ENCODE measurements at regions not wholly inside any gene's neighbourhood (a gene's known extent, or its start where the extent isn't known, plus 50 kb on each side); places are given as distances from the start of the nearest gene placed in this dataset.
"Not testable (repeated sequence)": the region's sequence is repeated elsewhere in the genome, so short reads cannot be mapped to it uniquely, and the experiment has no call there.

- no peak for DNase-seq
These were observed 492.5 kb upstream of the SOX9 start for GRCh38 chr17:71628306-71628705.

DNA sequence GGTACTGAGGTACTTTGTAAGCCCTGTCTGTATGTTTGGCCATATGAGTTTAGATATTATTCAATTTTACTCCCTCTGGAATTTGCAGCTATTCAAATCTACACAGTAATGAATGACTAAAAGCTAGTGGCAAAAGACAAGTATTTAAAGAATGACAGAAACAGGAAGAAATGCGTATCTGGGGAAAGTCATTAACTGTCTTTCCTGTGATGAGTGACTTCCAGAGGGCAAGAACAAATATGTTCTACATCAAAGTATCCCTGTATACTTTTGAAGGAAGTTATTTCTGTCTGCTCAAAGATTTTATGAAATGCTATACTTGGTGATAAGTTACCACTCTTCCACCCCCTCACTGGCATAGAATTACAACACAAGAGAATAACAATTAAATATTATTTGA, 489.3 kb upstream of the SOX9 start:
- DNase-seq: no peak

DNA sequence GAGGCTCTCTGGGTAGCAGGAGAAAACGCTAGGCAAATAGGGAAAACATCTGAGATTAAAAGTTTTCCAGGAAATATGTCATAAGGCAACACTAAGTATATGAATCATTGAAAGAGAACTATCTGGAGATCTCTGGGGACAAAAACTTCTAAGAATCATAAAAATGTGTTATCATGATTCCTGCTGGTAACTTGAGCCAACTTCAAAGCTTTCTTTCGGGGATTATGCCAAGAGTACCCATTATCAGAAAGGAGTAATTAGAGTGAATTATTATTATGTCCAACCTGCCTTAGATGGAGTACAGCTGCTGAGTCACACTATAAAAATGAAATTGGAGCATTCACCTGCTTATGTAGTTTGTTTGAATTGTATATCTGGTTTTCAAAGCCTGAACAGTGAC, 488.5 kb upstream of the SOX9 start:
- no peak for DNase-seq

GRCh38 chr17:71633391-71633849, 487.4 kb upstream of the SOX9 start:
- DNase-seq: no peak

DNA sequence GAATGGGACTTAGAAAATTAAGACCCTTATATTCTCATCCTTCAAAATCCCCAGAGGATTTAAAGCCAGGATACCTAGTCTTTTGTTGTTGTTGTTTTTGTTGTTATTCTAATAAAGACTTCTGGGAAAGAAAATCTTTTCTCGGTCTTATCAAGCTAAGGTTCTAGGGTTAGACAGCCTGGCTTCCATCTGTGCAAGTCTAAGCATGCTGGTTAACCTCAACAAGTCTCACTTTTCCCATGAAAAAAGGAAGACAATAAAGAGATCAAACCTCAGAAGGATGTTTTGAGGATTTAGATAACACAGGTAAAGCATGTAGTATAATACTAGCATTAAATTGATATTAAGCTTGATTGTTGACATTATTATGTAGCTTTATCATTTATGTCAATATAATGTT, 486.4 kb upstream of the SOX9 start:
- no peak for DNase-seq

- no peak for DNase-seq
These were observed 485.6 kb upstream of the SOX9 start for GRCh38 chr17:71635187-71635586.

DNA sequence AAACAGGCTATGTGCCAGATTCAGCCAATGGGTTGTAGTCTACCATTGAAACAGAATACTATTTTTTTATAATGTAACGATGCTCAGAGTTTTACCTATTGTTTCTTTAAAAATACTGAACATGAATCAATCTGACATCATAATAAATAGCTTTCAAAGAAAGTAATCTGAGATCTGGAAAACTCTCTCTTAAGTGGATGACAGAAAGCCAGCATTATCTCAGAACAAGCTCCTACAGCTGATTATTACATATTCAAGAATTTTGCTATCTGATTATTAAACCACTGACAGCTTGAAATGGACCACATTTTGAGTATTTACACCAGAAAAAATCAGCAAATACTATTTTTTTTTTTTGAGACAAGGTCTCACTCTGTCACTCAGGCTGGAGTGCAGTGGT, 484.2 kb upstream of the SOX9 start:
- no peak for DNase-seq

DNA sequence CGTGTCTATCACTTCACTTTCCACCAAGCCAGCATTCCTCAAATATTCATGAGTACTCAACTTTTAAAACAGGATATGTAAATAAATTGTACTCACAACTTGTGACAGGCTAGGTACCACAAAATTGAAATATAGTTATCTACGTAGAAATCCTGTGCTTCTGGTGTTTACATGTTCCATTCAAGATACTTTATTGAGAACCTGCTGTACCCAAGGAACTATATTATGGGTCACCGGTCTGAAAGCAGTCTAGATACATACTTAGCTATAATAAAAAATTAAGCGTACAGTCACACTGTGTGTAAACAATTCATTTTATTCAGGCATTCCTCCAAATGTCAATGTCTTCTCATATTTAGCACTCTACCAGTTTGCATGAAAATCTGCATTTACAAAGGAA, 482.2 kb upstream of the SOX9 start:
- DNase-seq: no peak

DNA sequence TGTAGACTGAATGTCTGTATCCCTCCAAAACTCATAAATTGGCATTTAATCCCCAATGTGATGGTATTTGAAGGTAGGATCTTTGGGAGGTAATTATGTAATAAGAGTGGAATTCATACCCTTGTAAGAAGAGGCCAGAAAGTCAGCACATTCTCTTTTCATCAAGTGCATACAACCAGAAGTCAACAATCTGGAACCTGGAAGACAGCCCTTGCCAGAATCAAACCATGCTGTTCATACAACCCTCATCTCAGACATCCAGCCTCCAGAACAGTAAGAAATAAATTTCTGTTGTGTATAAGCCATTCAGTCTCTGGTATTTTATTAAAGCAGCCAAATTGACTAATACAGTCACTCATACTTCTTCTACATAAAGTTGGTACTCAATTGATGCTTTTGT, 481.0 kb upstream of the SOX9 start:
- no peak for DNase-seq

- not testable (repeated sequence) for DNase-seq
These were observed 473.9 kb upstream of the SOX9 start for GRCh38 chr17:71646890-71647289.

DNA sequence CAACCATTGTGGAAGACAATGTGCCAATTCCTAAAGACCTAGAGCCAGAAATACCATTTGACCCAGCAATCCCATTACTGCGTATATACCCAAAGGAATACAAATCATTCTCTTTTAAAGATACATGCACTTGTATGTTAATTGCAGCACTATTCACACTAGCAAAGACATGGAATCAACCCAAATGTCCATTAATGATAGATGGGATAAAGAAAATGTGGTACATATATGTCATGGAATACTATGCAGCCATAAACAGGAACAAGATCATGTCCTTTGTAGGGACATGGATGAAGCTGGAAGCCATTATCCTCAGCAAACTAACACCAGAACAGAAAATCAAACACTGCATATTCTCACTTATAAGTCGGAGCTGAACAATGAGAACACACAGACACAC, 472.5 kb upstream of the SOX9 start:
- not testable (repeated sequence) for DNase-seq

DNA sequence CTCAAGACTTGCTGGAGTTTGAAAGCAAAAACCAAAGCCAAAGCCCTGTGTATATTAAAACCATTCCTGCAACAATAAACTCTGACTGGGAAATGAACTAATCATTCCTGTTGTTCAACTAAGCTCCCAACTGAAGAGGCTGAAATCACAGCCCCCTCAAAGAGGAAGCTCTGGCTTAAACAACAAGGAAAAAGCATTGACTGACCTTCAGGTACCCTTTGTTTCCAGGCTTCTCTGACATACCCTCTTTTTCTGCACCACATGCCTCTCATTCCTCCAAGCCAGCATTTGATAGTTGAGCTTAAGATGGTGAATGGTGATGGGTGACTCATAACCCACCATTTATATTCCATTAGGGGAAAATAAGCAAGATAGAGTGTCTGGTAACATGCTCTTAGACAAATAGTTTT, 470.9 kb upstream of the SOX9 start:
- no peak for DNase-seq

DNA sequence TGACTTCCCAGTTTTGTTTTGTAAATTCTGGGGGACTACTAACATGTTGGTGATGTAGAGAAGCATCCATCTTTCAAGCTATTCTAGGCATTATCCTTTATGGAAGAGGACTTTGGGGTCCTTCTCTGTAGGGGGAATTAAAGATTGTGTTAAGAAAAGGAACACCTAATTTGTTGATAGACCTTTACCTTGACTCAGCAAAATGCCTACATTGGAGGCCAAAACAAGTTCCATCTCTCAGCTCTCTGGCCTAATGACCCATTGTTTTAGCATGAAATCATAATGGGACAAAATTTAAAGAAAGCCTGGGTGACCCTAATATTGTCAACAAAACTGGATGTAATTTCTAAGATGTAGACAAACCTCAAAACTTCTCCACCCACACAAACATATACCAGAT, 465.3 kb upstream of the SOX9 start:
- DNase-seq: no peak

- DNase-seq: no peak
These were observed 463.6 kb upstream of the SOX9 start for GRCh38 chr17:71656964-71657858.

DNA sequence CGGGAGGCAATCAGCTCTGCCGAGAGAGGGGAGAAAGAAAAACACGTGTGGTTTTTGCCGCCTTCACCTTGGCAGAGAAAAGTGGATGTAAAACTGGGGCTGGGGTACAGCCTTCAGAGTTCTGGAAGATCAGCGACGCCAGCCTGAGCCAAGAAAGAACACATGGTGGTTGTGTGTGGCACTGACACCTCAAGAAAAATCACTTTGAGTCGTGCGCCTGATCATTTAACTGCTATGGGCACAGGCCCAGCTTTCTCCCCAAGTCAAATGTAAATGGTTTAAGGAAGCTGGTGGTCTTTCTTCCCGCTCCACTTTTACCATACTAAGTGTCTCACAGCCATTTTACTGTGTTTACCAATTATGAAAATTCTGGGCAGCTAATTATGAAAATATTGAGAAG, 461.8 kb upstream of the SOX9 start:
- no peak for DNase-seq

DNA sequence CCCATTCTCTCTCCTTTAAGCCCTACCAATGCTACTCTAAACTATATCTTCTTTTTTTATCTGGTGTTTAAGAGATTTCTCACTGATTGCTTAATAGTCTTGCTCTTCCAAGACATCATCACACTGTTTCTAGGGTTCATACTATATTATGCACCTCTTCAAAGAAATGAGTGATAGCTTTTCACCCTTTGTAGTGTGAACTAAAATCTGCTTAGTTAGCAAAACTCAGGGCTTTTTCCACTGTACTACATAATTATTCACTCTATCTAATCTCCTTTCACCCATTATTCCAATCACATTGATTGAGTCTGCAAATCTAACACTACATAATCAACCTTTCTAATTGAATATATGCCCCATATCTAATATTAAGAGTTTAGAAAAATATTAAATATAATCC, 456.0 kb upstream of the SOX9 start:
- no peak for DNase-seq

DNA sequence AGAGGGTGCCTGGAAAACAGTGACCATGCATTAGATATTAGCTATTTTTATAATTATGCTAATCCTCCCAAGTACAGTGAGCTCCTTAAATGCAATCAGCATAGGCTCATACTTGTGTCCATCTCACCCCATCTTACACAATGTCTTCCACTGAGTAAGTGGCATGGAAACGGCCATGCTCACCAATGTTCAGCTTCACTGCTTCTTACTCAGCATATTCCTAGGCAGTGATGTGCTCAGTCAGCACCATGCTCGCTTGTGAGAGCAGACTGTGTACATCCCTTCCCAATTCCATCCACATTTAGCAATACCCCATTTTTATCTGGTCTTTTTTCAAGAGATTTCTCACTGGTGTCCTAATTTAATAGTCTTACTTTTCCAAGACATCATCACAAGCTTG, 454.8 kb upstream of the SOX9 start:
- DNase-seq: no peak

DNA sequence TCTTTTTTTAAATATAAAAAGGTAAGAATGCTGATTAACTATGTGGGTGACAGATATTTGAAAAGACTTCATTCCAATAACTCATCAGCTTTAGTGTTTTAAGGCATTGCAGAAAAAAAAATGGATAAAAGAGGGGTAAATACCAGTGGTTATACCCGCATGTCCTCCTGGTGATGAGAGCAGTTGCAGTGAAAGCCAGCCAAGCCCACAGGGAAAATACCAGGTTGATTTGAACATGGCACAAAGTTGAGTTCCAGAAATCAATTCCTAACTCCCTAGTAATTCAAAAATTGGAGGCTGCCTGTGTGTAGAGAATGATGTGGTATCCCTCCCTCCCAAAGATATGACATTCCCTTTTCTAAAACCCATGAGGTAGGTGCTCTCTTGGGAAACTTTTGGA, 453.2 kb upstream of the SOX9 start:
- DNase-seq: no peak

DNA sequence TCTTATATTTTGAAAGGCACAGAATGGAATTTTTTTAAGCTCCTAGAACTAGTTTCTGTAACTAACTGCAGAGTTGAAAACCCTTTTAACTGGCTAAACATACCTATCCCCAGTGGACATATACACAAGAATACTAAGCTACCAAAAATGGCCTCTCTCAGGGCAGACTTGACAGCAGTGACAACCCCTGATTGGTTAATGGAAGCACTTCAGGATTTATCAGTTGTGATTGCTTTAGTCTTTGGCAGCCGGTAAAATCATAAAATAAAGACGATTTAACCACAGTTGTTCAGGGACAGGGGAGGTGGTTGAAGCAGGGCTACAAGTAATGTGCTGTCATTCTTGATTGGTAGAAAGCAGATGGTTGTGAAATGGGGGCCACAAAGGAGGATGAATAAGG, 452.0 kb upstream of the SOX9 start:
- no peak for DNase-seq

- DNase-seq: no peak
These were observed 443.4 kb upstream of the SOX9 start for GRCh38 chr17:71677439-71677838.

DNA sequence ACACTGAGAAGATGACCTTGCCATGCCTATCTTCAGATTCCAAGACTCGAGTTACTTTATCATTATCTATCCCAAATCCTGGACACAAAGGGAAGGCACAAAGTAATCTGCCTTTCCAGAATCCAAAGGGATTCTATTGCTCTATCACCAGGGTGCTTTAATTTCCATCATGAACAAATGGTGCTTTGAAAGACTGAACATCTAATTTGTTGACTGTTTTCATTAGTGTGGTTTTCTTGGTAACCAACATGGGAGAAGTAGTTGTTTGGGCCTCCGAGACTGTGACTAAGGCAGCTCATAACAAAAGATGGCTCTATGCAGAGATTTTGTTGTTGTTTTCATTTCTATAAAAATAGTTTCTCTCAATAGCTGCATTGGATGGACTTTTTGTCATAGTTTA, 441.0 kb upstream of the SOX9 start:
- DNase-seq: no peak

DNA sequence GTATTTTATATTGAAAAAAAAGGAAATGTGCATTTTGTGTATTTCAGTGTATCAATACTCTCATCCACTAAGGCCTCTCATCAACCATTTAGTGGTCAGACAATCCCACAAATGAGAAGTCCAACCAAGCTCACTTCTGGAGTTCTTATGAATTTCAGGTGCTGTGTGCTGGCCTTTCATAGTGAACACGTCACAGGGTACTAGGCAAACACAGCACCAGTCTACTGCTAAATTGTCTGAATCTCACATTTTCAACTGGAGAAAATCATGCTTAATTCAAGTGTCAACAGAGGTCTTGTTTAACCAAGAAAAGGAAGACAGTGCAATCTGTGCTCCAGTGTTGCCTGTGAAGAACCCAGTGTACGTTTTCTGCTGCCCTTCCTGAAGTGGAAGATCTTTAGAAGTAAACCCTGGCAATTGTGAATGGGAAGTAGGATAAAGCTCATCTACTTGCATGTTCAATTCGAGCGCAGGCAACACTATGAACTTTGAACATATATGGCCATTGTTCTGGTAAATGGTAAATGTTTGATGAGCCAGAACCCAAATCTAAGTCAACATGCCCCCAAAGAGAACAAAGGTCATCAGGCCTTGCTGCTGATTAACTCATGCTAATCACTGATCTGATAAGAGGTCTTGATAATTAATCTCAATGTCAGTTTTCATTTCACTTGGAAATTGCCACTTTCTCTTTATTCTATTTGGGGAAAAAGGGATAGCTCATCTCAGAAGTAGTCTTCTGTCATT, 439.2 kb upstream of the SOX9 start:
- no peak for DNase-seq

DNA sequence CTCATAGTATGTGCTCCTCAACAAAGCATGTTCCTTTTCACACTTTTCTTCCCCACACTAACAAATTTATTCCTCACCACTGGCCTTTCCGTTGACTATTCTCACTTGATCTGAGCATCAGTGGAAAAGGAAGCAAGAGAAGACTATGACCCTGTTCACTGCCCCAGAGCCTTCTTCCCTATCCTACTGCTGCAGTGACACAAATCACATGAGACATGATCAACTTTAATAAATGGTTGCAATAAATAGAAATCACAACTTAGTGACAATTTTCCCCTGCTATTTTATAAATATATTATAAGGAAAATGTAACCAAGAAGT, 438.7 kb upstream of the SOX9 start:
- DNase-seq: no peak

- no peak for DNase-seq
These were observed 431.0 kb upstream of the SOX9 start for GRCh38 chr17:71689782-71690181.

Measured in muscle of arm (tissue), 1 donor.